GM19025 (cell line): ENCODE measurements at regions not wholly inside any gene's neighbourhood (a gene's known extent, or its start where the extent isn't known, plus 50 kb on each side); places are given as distances from the start of the nearest gene placed in this dataset.

Source experiments
- ATAC-seq: cut with Tn5 transposase; IDR thresholded peaks from one replicate; pipeline ENCODE4 v1.9.1; 2021; ENCODE audit warnings: mild to moderate bottlenecking, low read depth, moderate library complexity; ENCODE audit not compliant: unreplicated experiment

GRCh38 chr17:72338304-72338703 lies 217.5 kb downstream of the SOX9 start:
- ATAC-seq, result no peak

GRCh38 chr17:72338847-72339790 lies 218.3 kb downstream of the SOX9 start:
- no peak for ATAC-seq

GRCh38 chr17:72340836-72341235 lies 220.0 kb downstream of the SOX9 start:
- no peak for ATAC-seq

GRCh38 chr17:72342061-72342460 lies 221.2 kb downstream of the SOX9 start:
- no peak for ATAC-seq

GRCh38 chr17:72342627-72343527 lies 222.1 kb downstream of the SOX9 start:
- no peak for ATAC-seq

GRCh38 chr17:72343911-72344310 lies 223.1 kb downstream of the SOX9 start:
- ATAC-seq, result no peak

- no peak for ATAC-seq
Measured at GRCh38 chr17:72344613-72345012, 223.8 kb downstream of the SOX9 start.

- no peak for ATAC-seq
Measured at GRCh38 chr17:72345088-72345487, 224.3 kb downstream of the SOX9 start.

GRCh38 chr17:72345536-72345935 lies 224.7 kb downstream of the SOX9 start:
- ATAC-seq, result no peak

- ATAC-seq, result no peak
Measured at GRCh38 chr17:72346306-72346705, 225.5 kb downstream of the SOX9 start.

GRCh38 chr17:72349011-72349410 lies 228.2 kb downstream of the SOX9 start:
- ATAC-seq, result no peak

- ATAC-seq, result no peak
Measured at GRCh38 chr17:72349491-72349995, 228.7 kb downstream of the SOX9 start.

- no peak for ATAC-seq
Measured at GRCh38 chr17:72350073-72350472, 229.3 kb downstream of the SOX9 start.

GRCh38 chr17:72351365-72351764 lies 230.5 kb downstream of the SOX9 start:
- ATAC-seq, result no peak

- ATAC-seq, result no peak
Measured at GRCh38 chr17:72351884-72352346, 231.1 kb downstream of the SOX9 start.

GRCh38 chr17:72353502-72353901 lies 232.7 kb downstream of the SOX9 start:
- ATAC-seq, result no peak

- ATAC-seq, result no peak
Measured at GRCh38 chr17:72354071-72354470, 233.3 kb downstream of the SOX9 start.

- ATAC-seq, result no peak
Measured at GRCh38 chr17:72357764-72358365, 237.0 kb downstream of the SOX9 start.

GRCh38 chr17:72358465-72358864 lies 237.6 kb downstream of the SOX9 start:
- no peak for ATAC-seq

- no peak for ATAC-seq
Measured at GRCh38 chr17:72359274-72359673, 238.5 kb downstream of the SOX9 start.

GRCh38 chr17:72359811-72360210 lies 239.0 kb downstream of the SOX9 start:
- ATAC-seq, result no peak
